Right lung (tissue), 2 donors: ENCODE measurements at regions not wholly inside any gene's neighbourhood (a gene's known extent, or its start where the extent isn't known, plus 50 kb on each side); places are given as distances from the start of the nearest gene placed in this dataset.

ENCODE experiments used
- DNase-seq, 2 donors: peaks; one replicate each; pipeline ENCODE4 v3.0.0-alpha.2; 2013

- no peak for DNase-seq
These were observed 285.1 kb upstream of the ADARB2 start for GRCh38 chr10:2022401-2022800.

GRCh38 chr10:2020836-2021235 is 283.5 kb upstream of the ADARB2 start:
- DNase-seq = no peak

GRCh38 chr10:2019803-2020202 is 282.5 kb upstream of the ADARB2 start:
- no peak for DNase-seq

GRCh38 chr10:2019281-2019680 is 282.0 kb upstream of the ADARB2 start:
- no peak for DNase-seq

GRCh38 chr10:2014541-2014940 is 277.2 kb upstream of the ADARB2 start:
- DNase-seq = no peak

- no peak for DNase-seq
These were observed 274.9 kb upstream of the ADARB2 start for GRCh38 chr10:2012209-2012608.

GRCh38 chr10:2011106-2011716 is 273.9 kb upstream of the ADARB2 start:
- DNase-seq = no peak

- no peak for DNase-seq
These were observed 268.2 kb upstream of the ADARB2 start for GRCh38 chr10:2005546-2005945.

- DNase-seq = no peak
These were observed 255.6 kb upstream of the ADARB2 start for GRCh38 chr10:1992930-1993329.

GRCh38 chr10:1989090-1989489 is 251.8 kb upstream of the ADARB2 start:
- no peak for DNase-seq

- DNase-seq = no peak
These were observed 244.7 kb upstream of the ADARB2 start for GRCh38 chr10:1981976-1982375.

- DNase-seq = no peak
These were observed 243.1 kb upstream of the ADARB2 start for GRCh38 chr10:1980459-1980858.

GRCh38 chr10:1978584-1978983 is 241.3 kb upstream of the ADARB2 start:
- DNase-seq = no peak

- no peak for DNase-seq
These were observed 240.1 kb upstream of the ADARB2 start for GRCh38 chr10:1977461-1977860.

- no peak for DNase-seq
These were observed 235.1 kb upstream of the ADARB2 start for GRCh38 chr10:1972406-1972805.

GRCh38 chr10:1968257-1969033 is 231.1 kb upstream of the ADARB2 start:
- DNase-seq = no peak

- no peak for DNase-seq
These were observed 229.5 kb upstream of the ADARB2 start for GRCh38 chr10:1966712-1967376.

- DNase-seq = no peak
These were observed 227.2 kb upstream of the ADARB2 start for GRCh38 chr10:1964476-1964875.

GRCh38 chr10:1963341-1963740 is 226.0 kb upstream of the ADARB2 start:
- DNase-seq = no peak

GRCh38 chr10:1961989-1962388 is 224.7 kb upstream of the ADARB2 start:
- no peak for DNase-seq

- DNase-seq = no peak
These were observed 223.7 kb upstream of the ADARB2 start for GRCh38 chr10:1960982-1961381.

- DNase-seq = no peak
These were observed 219.7 kb upstream of the ADARB2 start for GRCh38 chr10:1957057-1957456.

GRCh38 chr10:1954300-1954699 is 217.0 kb upstream of the ADARB2 start:
- no peak for DNase-seq
